ENCODE measurements at regions not wholly inside any gene's neighbourhood (a gene's known extent, or its start where the extent isn't known, plus 50 kb on each side); places are given as distances from the start of the nearest gene placed in this dataset.

- no peak for DNase-seq (ENCODE audit: low read depth)
These were observed 51.5 kb upstream of the TMEM158 start for GRCh38 chr3:45277636-45278035.

DNA sequence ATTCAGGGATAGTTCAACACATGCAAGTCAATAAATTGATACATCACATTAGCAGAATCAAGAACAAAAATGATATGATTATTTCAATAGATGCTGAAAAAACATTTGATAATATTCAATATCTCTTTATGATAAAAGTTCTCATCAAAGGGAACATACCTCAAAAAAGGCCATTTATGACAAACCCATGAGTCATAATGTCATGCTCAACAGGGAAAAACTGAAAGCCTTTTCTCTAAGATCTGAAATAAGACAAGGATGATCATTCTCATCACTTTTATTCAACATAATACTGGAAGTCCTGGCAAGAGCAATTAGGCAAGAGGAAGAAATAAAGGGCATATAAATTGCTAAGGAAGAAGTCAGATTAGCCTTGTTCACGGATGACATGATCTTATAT, 54.1 kb upstream of the TMEM158 start:
- no peak for DNase-seq (ENCODE audit: low read depth)

GRCh38 chr3:45280971-45281370, 54.9 kb upstream of the TMEM158 start:
- DNase-seq (ENCODE audit: low read depth) = no peak

DNA sequence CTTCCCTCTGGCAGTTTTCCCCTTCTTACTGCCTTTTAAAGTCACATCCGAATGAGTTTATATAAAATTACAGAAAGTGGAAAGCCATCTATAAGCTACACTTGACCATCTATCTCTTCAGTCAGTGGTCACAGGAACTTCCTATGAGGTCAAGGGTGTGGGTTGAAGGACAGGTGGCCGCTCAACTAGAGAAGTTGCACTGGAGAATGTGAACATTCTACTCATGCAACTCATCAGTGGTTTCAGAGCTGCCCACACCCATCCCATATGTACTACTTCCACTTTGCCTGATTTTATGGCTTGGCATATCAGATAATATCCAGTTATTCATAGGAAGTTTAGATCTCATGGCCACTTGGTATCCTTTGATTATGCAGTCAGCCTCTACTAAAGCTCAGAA, 57.4 kb upstream of the TMEM158 start:
- no peak for DNase-seq (ENCODE audit: low read depth)

GRCh38 chr3:45297331-45297730, 71.2 kb upstream of the TMEM158 start:
- no peak for DNase-seq (ENCODE audit: low read depth)

DNA sequence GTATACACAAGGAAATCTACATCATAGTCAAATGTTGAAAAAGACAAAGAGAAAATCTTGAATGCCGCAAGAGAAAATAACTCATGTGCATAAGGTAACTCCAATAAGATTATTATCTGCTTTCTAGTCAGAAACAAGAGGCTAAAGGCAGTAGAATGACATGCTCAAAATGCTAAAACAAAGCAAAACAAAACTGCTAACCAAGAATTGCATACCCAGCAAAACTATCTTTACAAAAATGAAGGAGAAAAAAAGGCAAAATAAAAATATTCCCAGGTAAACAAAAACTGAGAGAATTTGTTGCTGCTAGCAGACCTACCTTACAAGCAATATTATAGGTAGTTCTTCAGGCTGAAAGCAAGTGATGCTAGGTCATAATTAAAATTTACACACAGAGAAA, 76.4 kb upstream of the TMEM158 start:
- no peak for DNase-seq (ENCODE audit: low read depth)

GRCh38 chr3:45306406-45307008, 80.4 kb upstream of the TMEM158 start:
- no peak for DNase-seq (ENCODE audit: low read depth)

DNA sequence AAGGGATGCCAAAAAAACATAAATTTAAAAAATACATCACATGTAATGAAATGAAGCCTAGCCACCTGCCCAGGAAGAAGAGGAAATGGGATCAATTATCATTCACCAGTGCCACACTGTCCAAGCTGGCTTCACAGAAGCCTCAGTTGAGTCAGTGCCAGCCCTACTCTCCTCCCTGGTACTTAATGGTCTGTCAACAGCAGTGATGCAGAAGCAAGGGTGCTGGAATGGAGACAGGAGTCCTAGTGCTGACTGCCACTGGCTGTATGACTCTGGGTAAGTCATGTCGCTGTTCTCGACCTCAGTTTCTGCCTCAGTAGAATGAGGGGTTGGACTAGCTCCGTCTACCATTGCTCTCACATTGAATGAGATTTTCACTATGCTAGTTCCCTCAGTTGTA, 78.5 kb upstream of the LARS2 start:
- DNase-seq (ENCODE audit: low read depth) = no peak

DNA sequence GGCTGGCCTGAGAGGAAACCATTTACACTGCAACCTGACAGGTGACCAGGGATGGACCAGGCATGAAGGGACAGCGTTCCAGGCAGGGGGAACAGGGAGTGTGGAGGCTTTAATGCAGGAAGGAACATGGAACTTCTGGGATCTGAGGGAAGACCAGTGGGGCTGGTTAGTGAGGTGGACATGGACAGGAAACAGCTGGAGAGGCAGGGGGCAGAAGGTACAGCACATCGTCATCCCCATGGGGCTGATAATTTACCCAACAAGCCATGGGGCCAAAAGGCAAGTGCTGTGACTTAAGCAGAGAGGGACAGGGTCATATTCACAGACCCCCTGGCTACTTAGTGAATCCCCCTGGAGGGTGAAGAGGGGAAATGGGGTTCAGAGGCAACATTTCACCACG, 77.0 kb upstream of the LARS2 start:
- no peak for DNase-seq (ENCODE audit: low read depth)

DNA sequence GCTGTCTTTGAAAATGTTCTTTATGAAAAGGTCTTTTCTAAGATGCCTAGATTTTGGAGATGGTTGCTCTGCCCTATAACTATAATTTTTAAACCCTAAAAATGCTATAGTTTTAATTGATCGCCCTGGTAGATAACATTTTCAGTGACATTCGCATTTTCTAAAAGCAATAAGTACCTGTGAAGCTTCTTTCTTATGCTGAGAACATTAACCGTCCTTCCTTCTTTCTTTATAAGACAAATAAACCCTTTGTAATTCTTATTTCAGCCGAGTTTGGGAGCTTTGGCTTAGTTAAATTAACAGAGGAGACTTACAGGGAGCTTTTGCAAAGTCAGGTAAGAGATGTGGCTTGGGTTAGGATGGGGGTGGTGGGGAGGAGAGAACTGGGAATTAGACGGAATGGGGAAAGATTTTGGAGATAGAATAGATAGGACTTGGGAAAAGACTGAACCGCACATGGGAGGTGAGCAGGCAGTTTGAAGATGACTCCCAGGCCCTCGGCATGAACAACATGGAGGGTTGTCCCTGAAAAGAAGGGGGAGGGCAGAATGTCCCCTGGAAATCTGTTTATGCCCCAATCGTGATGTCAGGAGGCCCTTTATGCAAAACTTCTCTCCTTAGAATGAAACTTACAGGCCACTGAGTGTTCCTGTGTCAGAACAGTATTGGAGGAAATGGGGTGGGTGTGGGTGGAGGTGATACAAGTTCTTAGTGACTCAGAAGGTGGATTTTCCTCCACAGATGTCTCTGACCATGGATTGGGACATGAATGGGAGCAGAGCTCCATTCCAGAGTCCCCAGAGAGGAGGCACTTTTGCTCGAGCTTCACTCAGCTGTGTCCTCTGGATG, 76.2 kb upstream of the LARS2 start:
- no peak for DNase-seq (ENCODE audit: low read depth)

- no peak for DNase-seq (ENCODE audit: low read depth)
These were observed 75.4 kb upstream of the LARS2 start for GRCh38 chr3:45312836-45313493.

DNA sequence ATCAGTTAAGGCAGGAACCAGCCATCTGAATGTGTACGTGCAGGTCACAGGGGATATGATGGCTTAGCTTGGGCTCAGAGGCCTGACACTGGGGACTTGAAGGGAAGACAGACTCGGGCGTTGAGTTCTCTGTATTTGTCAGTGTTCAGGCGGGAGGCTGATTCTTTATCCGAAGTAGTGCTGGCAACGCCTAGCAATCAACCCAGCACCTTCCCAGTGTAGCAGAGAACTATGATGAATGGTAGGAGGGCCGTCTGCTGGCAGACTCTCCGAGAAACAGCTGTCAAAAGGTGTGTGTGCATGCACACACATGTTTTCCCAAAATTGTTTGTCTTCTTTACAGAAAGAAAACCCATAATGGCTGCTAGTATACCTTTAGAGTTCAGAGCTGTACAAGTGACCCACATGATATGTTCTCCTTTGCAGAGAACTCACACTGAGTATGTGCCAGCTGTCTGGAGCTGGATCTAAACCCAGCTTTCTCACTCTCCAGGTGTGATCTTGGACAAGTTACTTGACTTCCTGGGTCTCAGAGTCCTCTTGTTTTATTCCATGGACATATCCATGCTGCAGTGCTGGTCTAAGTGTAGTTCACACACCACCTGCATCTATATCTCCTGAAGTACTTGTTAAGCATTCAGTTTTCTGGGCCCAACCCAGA, 74.5 kb upstream of the LARS2 start:
- DNase-seq (ENCODE audit: low read depth) = no peak

- no peak for DNase-seq (ENCODE audit: low read depth)
These were observed 70.7 kb upstream of the LARS2 start for GRCh38 chr3:45317710-45318109.

- DNase-seq (ENCODE audit: low read depth) = no peak
These were observed 69.7 kb upstream of the LARS2 start for GRCh38 chr3:45318689-45319088.

GRCh38 chr3:45319231-45319995, 69.0 kb upstream of the LARS2 start:
- no peak for DNase-seq (ENCODE audit: low read depth)

- no peak for DNase-seq (ENCODE audit: low read depth)
These were observed 68.4 kb upstream of the LARS2 start for GRCh38 chr3:45319996-45320305.

GRCh38 chr3:45320986-45321385, 67.4 kb upstream of the LARS2 start:
- no peak for DNase-seq (ENCODE audit: low read depth)

- no peak for DNase-seq (ENCODE audit: low read depth)
These were observed 66.6 kb upstream of the LARS2 start for GRCh38 chr3:45321607-45322391.

DNA sequence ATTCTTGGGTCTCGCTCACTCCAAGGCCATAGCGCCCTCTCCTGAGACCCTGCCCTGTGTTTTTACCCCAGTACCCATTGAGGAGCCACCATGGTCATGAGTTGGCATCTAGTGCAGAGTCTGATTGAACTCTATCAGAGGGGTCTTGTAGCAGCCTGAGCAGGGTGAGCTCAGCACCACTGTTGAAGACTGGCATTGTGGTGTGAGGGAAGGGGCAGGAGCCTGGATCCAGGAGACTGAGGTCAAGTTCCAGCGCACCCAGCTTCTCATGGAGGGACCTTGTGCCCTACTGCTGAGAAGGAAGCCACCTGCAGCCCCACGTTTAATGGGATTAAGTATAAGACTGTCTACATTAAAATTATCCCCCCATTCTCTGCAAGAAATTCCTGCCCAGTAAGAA, 65.8 kb upstream of the LARS2 start:
- no peak for DNase-seq (ENCODE audit: low read depth)

DNA sequence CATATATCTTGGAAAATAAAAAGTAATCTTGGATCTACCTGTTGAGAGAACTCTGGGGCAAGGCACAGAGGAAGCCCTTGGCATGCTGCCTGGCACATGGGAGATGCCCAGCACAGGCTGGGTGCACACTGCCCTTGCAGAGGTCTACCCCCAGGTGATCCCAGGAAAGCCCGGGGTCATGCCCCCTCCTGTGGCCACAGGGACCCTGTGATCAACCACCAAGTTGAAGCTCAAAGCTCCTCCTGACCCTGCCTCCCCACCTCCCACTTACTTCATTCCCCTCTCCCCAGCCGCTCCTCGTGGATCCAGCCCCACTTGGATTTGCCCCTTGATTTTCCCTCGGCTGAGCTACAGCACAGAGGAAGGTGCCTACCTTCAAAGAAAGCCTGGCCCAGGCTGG, 62.7 kb upstream of the LARS2 start:
- no peak for DNase-seq (ENCODE audit: low read depth)

DNA sequence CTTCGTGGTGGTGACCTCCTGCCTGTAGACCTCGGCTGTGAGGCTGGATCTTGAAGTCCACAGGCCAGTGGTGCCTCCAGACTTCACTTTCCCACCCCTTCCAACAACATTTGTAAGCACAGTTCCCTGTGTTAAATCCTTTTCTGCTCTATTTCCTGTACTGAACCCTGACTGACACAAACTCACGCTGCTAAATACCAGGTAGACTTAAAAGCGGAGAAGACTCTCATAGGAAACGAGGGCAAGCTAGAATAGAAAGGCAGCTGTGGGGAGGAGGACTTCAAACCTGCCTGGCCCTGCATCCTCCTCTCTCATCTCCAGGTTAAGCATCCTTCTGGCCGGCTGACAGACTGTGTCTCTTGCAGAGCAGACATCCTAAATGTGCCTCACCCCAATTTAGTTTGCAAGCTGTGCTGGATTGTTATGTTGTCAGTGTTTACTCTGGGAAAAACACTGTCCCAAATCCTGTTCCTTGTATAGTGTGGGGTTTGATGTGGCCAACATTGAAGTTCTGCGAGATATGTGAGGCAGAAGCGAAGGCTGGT, 58.5 kb upstream of the LARS2 start:
- no peak for DNase-seq (ENCODE audit: low read depth)
